Erythroblast (primary cell): ENCODE measurements at regions not wholly inside any gene's neighbourhood (a gene's known extent, or its start where the extent isn't known, plus 50 kb on each side); places are given as distances from the start of the nearest gene placed in this dataset.

Experiments
- GATA1 ChIP-seq: IDR thresholded peaks from 2 replicates; pipeline ENCODE4 v1.6.1; 2011; ENCODE audit warnings: low read depth, mild to moderate bottlenecking, control low read depth, low read length, moderate library complexity
- POLR2A ChIP-seq: IDR thresholded peaks from 2 replicates; pipeline ENCODE4 v1.6.1; 2011; ENCODE audit warnings: mild to moderate bottlenecking, low read length

GRCh38 chr9:102032614-102033013 lies 294.2 kb upstream of the GRIN3A start:
- TF ChIP-seq POLR2A (no peak), GATA1 (no peak)
